ENCODE measurements at regions not wholly inside any gene's neighbourhood (a gene's known extent, or its start where the extent isn't known, plus 50 kb on each side); places are given as distances from the start of the nearest gene placed in this dataset.

- no peak for TF ChIP-seq CTCF (IDR thresholded peaks at IDR 0.05)
- TF ChIP-seq POLR2A (IDR thresholded peaks at IDR 0.05), result no peak
Measured at GRCh38 chr11:25271301-25271700, 774.4 kb downstream of the LUZP2 start.
